Frontal cortex (tissue), 3 donors: ENCODE measurements at regions not wholly inside any gene's neighbourhood (a gene's known extent, or its start where the extent isn't known, plus 50 kb on each side); places are given as distances from the start of the nearest gene placed in this dataset.
"Not testable (repeated sequence)": the region's sequence is repeated elsewhere in the genome, so short reads cannot be mapped to it uniquely, and the experiment has no call there.

Source experiments
- DNase-seq, 2 donors: peaks; one replicate each; pipeline ENCODE4 v3.0.0; 2012; ENCODE audit warnings: low spot score in 2 of 2
- FAIRE-seq: peaks from 2 replicates; lab custom pipeline; 2012; peaks lifted over from hg19 to GRCh38; lab: Jason Lieb, UNC
- donor health status: control.
- donor health status: control.
- donor health status: control.

- DNase-seq (no peak), FAIRE-seq (no peak)
Observed at GRCh38 chr10:105644091-105644490, 1003.0 kb downstream of the SORCS3 start.

GRCh38 chr10:105643660-105644059 lies 1002.6 kb downstream of the SORCS3 start:
- no peak for DNase-seq

DNA sequence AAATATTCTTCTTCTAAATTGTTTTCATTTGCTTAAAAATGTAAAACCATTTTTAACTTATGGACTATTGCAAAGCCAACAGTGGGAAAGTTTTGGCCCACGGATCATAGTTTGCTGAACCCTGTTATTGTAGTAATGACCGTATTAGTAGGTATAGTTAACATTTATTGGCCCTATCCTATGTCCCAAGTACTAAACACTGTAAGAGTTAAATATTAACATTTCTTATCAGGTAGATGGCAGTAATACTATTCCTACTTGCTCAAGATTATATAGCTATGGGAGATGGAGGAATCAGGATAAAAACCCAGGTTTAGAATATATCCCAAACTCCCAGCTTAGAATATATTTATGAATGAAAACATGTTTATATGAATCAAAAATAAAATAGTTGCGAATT lies 993.2 kb downstream of the SORCS3 start:
- FAIRE-seq (no peak), DNase-seq (no peak)

More at GRCh38 chr10:105643660-105644059, 1002.6 kb downstream of the SORCS3 start:
- FAIRE-seq: no peak

- DNase-seq (no peak), FAIRE-seq (no peak)
Observed at GRCh38 chr10:105615715-105616365, 974.8 kb downstream of the SORCS3 start.

DNA sequence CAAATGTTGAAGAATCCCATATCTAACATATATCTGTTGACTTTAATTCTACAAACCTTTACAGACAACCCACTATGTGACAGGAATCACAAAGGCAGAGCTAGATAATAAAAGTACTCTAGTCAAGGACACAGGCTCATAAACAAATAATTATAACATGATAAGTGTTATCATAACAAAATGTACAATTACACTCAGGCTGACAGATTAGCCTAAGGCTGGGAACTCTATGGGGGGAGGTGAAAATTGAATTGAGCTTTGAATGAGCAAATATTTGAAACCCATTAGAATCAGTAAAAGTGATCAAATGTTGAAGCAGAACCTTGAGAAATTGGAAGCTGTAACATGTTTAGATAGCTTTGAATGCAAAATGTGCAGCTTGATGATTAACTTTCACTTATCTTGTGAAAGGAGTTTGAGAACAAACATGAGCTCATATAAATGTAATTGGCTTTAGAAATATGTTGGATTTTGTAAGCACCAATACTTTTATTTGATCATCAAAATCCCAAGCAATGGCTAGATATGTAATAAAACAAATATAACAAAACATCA lies 970.2 kb downstream of the SORCS3 start:
- DNase-seq (no peak), FAIRE-seq (no peak)

- no peak for FAIRE-seq
Observed at GRCh38 chr10:105609451-105609850, 968.4 kb downstream of the SORCS3 start.

DNA sequence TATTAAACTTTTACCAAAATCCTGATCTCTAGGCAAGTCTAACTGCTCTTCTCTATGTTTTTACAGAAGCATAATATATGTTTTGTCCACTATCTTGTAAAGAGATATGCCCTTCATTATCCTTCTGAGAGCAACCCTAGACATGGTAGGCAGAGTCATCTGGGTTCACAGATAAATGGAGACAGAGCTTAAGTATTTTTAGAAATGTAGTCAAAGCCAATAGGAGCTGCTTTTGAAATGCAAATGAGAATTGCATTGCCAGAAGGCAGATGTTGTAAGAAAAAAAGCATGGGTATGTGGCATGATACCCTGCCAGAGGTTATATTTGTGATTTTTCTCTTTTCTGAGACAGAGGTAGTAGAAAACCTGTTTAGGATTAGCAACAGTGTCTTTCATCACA lies 964.8 kb downstream of the SORCS3 start:
- no peak for FAIRE-seq
- no peak for DNase-seq

More at GRCh38 chr10:105609451-105609850, 968.4 kb downstream of the SORCS3 start:
- no peak for DNase-seq

DNA sequence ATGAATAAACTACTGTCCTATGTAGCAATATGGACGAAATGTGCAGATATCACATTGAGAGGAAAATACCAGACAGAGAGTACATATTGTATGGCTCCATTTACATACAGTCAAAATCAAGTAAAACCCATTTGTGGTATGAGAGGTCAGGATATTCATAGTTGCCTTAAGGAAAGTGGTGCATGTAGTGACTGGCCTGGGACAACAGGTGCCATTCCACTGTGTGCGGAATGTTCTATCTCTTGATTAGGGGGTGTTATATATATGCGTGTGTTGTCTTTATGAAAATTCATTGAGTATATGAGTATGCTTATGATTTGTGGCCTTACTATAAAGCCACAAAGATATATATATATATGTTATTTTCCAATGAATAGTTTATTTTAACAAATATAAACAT lies 964.0 kb downstream of the SORCS3 start:
- FAIRE-seq: no peak
- DNase-seq: no peak

GRCh38 chr10:105598207-105598606 lies 957.1 kb downstream of the SORCS3 start:
- FAIRE-seq (no peak), DNase-seq (no peak)

GRCh38 chr10:105597312-105597711 lies 956.2 kb downstream of the SORCS3 start:
- FAIRE-seq: no peak

DNA sequence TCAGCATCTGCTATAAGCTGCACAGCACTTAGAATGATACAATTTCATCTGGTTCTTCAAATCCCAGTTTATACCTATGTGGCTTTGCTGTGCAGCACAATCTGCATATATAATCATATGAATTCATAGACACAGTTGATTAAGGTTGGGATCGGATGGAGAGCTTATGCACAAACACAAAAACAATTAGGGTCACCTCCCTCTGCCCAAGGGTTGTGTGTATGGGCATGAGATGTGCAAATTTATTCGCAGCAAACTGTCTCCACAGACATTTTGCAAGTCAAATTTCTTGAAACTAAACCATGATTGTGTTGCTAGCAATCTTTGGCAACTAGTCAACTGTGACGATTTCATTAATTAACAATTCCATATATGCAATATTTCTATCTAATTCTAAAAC lies 955.7 kb downstream of the SORCS3 start:
- FAIRE-seq (no peak), DNase-seq (no peak)

More at GRCh38 chr10:105597312-105597711, 956.2 kb downstream of the SORCS3 start:
- no peak for DNase-seq

GRCh38 chr10:105594296-105594695 lies 953.2 kb downstream of the SORCS3 start:
- FAIRE-seq: no peak
- no peak for DNase-seq

DNA sequence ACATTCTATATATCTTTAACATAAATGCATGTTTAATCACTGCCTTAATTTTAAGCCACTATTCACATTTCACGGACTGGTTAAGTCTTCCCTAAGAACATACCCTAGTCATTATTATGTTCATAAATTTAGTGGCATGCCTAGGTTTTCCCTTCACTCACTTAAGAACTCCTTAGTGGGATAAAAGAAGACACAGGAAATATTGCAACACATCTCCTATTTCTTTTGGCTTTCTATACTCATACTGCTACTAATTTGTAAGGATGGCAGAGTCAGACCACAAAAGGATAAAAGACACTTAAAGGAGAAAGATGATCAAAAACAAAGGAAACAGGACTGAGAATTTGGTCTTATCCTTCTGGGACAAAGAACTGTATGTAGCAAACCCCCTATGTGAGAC lies 951.4 kb downstream of the SORCS3 start:
- FAIRE-seq: no peak
- DNase-seq: no peak

GRCh38 chr10:105586451-105587098 lies 945.5 kb downstream of the SORCS3 start:
- no peak for DNase-seq

GRCh38 chr10:105585753-105586152 lies 944.7 kb downstream of the SORCS3 start:
- DNase-seq: no peak
- no peak for FAIRE-seq

More at GRCh38 chr10:105586451-105587098, 945.5 kb downstream of the SORCS3 start:
- FAIRE-seq: no peak

DNA sequence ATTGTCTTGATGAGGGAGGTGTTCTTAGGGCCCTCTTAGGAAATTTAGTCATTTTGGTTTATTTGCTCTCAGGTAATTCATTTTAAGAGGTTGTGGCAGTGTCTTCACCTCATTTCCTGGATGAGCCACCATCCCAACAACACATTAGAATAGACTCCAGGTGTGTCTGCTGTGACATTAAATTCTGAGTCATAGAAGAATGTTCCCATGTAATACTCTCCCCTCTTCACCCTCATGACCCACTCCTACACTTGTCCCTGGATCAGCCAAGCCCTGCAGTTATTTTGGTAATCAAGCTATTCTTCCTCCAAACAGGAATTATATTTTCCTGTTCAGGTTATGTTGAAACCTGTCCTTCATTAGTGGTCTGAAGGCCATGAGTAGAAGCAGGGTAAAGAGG lies 944.1 kb downstream of the SORCS3 start:
- FAIRE-seq (no peak), DNase-seq (no peak)

- FAIRE-seq (no peak), DNase-seq (no peak)
Observed at GRCh38 chr10:105579112-105579511, 938.0 kb downstream of the SORCS3 start.

DNA sequence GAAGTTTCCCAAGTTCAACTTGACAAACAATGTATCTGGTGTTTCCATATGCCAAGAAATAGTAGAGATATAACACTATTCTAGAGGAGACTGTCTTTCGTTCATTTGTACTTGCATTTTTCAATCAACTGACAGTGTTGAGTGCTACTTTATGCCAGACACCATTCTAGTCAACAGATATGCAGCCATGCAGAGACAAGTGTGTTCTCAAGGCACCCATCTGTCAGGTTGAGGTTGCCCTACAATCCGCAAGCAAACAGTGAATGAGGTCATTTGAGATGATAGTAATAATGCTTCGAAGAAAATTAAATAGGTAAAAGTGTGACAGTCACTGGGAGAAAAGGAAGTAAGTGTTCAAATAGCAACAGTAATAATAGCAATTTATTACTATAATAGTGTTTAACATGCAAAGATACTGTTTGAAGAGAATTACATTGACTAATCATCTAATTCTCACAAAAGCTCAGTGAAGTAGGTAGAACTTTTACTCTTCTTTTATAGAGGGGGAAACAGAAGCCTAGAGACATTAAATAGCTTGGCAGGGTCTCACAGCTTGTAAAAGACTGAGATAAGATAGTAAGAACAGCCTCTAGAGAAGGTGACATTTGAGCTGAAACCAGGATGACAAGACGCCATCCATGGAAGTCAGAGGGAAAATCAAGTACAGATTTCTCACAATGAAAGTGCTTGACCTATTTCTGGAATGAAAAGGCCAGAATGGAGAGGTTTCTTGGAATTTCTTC lies 936.9 kb downstream of the SORCS3 start:
- DNase-seq (no peak), FAIRE-seq (no peak)

DNA sequence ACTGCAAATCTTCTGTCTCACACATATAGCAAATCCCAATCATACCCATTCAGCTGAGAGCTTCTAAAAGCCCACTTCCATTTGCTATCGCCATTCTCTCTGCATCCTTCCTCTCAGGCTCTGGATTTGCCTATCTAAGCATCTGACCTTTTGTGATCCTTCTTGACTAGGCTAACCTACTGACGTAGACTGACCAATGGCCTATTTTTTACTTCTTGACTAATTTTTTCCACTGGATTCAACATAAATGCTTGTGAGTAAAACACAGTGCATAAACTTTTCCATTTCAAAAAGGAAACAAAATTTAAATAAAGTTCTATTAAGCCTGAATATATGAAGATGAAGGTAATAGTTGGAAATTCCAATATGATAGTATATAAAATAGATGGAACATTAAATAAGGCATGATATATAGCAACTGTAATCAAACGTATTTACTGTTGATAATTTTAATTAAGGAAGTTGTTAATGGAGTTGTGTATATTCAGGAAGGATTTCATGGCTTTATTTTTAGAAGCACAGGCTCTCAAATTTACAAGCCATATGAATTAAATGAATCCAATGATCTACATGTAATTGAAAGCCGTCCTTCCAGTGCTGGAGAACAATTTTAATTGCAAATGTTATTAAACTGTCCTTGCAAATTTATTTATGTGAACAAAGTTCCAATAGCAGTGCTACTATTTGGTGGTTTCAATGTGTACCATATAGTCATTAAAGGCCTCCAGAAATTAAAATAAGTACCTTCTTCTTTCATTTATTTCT lies 918.4 kb downstream of the SORCS3 start:
- FAIRE-seq (no peak), DNase-seq (no peak)

GRCh38 chr10:105550453-105550852 lies 909.4 kb downstream of the SORCS3 start:
- FAIRE-seq, DNase-seq: not testable (repeated sequence)
